Adrenal gland (tissue), 9 donors: ENCODE measurements at regions not wholly inside any gene's neighbourhood (a gene's known extent, or its start where the extent isn't known, plus 50 kb on each side); places are given as distances from the start of the nearest gene placed in this dataset.

Experiments used
- DNase-seq, 7 donors: peaks; one replicate each; pipeline ENCODE4 v3.0.0-alpha.2; 2019 to 2020
- H3K27ac ChIP-seq, 5 donors: fragments of 200-600 bp; sonication (generic) in 4 of 5; 1 replicate in 3 of 5; 2 replicates in 2 of 5; pipeline versions ENCODE4 v1.5.1 to v1.8.0; 2016 to 2020; ENCODE audit warnings: mild to moderate bottlenecking in 1 of 5
- H3K27me3 ChIP-seq: fragments of 200-600 bp; 2 replicates; pipeline ENCODE4 v1.8.0; 2021
- H3K36me3 ChIP-seq, 2 donors: fragments of 200-600 bp; replicated peaks in 1 of 2; 1 replicate in 1 of 2; 2 replicates in 1 of 2; pipeline versions ENCODE4 v1.5.1 to v1.8.0; 2018 to 2022
- H3K4me1 ChIP-seq, 2 donors: fragments of 200-600 bp; replicated peaks in 1 of 2; 1 replicate in 1 of 2; 2 replicates in 1 of 2; pipeline versions ENCODE4 v1.5.1 to v1.8.0; 2018 to 2021
- H3K4me3 ChIP-seq, 4 donors: fragments of 200-600 bp; sonication (generic) in 3 of 4; one replicate each; pipeline ENCODE4 v1.5.1; 2016 to 2018
- H3K9me3 ChIP-seq, 3 donors: fragments of 200-600 bp; sonication (generic) in 1 of 3; replicated peaks in 1 of 3; 1 replicate in 2 of 3; 2 replicates in 1 of 3; pipeline versions ENCODE4 v1.5.1 to v1.8.0; 2016 to 2021
- POLR2A ChIP-seq, 2 donors: fragments of 450-650 bp; IDR thresholded peaks; one replicate each; pipeline ENCODE4 v1.6.1; 2017; ENCODE audit warnings: antibody characterized with exemption in 2 of 2, mild to moderate bottlenecking in 2 of 2, moderate library complexity in 1 of 2
- WGBS, 4 donors: extraction: QIAGEN DNeasy Blood & Tissue Kit in 2 of 4; methylation state at CpG; one replicate each; pipeline versions ENCODE4 v1.1.5 to v1.1.7; 2013 to 2017; 5-methylcytosine and 5-hydroxymethylcytosine counted together
- intact Hi-C, 2 donors: fragments of 100-400 bp; cut with DNase I; formaldehyde crosslinking; loops; one replicate each; pipeline versions ENCODE4 v1.14.1 to v1.15.0; 2022 to 2023
- TF ChIP-seq, protein P1 (sequence below), 6 experiments: fragments of 450-650 bp in 4 of 6; fragments of 200-600 bp in 2 of 6; sonication (generic) in 1 of 6; IDR thresholded peaks; 1 replicate in 5 of 6; 2 replicates in 1 of 6; pipeline versions ENCODE4 v1.5.1 to v1.8.0; 2016 to 2021; ENCODE audit warnings: antibody characterized with exemption in 6 of 6, mild to moderate bottlenecking in 2 of 6, moderate library complexity in 1 of 6
- donor health status: healthy with polysubstance abuse.
- donor health status: Bipolar disorder and iron deficiency.
- donor health status: DM: yes; HTN: yes; CAD: no.
- donor health status: DM: no; HTN: no; CAD: no.
- donor health status: DM: no; HTN: no; CAD: no.

DNA sequence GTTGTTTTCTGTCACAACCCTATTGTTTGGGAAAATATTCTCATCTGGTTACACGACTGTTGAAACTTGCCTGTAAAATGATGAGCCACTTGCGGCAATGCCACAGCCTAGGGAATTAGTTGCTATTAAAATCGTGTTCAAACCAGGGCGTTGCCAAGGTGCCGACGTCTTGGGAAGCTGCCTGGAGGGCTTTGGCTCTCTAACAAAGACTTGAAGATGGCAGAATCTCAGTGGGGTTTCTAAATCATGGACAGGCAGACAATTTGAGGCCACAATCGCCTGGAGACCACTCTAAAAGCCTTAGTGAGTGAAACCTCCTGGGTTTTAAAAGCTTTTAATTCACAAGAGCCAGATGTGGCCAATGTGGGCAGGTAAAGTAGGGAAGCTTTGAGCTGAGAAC, 117.2 kb upstream of the BMAL1 start:
- no peak for DNase-seq
- intact Hi-C loops, result no loop called here
- TF ChIP-seq, protein P1, sequence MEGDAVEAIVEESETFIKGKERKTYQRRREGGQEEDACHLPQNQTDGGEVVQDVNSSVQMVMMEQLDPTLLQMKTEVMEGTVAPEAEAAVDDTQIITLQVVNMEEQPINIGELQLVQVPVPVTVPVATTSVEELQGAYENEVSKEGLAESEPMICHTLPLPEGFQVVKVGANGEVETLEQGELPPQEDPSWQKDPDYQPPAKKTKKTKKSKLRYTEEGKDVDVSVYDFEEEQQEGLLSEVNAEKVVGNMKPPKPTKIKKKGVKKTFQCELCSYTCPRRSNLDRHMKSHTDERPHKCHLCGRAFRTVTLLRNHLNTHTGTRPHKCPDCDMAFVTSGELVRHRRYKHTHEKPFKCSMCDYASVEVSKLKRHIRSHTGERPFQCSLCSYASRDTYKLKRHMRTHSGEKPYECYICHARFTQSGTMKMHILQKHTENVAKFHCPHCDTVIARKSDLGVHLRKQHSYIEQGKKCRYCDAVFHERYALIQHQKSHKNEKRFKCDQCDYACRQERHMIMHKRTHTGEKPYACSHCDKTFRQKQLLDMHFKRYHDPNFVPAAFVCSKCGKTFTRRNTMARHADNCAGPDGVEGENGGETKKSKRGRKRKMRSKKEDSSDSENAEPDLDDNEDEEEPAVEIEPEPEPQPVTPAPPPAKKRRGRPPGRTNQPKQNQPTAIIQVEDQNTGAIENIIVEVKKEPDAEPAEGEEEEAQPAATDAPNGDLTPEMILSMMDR (IDR thresholded peaks at IDR 0.05), result no peak
- no peak for TF ChIP-seq POLR2A (IDR thresholded peaks at IDR 0.05)
- no peaks in the 10 kb centered on the region for H3K9me3 ChIP-seq
- H3K4me3 ChIP-seq, result no peak overlapping the region
- WGBS, 4 donors, result 66 to 68% (median 67%) methylated on average over 7 of the region's 7 CpGs
- no peaks in the 10 kb centered on the region for H3K4me1 ChIP-seq
- H3K36me3 ChIP-seq, result no peaks in the 10 kb centered on the region
- no peaks in the 10 kb centered on the region for H3K27me3 ChIP-seq
- H3K27ac ChIP-seq, result no peak overlapping the region

DNA sequence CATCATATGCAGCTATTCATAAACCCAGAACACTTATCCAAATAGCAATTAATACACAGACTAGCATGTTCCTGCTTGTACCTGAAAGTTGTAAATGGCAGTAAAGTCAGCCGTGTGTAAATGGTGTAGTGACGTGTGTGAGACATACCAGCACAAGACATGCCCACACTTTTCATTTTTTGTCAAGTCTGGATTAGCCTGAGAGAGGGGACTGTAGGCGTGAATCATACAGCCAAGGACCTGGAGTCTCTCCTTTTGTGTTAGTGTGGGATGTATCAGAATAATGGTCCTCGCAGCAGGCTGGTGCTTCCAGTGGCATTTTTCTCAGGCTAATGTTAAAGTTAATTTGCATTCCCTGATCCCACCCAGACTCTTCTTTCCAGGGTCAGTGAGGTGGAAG, 116.8 kb upstream of the BMAL1 start:
- H3K27me3 ChIP-seq, result no peaks in the 10 kb centered on the region
- 58 to 76% (median 62%) methylated on average over 4 of the region's 4 CpGs for WGBS, 4 donors
- no peak overlapping the region for H3K4me3 ChIP-seq
- TF ChIP-seq POLR2A (IDR thresholded peaks at IDR 0.05), result no peak
- TF ChIP-seq, protein P1 (IDR thresholded peaks at IDR 0.05), result no peak
- no peak overlapping the region for H3K27ac ChIP-seq
- DNase-seq, result no peak
- H3K9me3 ChIP-seq, result no peaks in the 10 kb centered on the region
- no peaks in the 10 kb centered on the region for H3K36me3 ChIP-seq
- intact Hi-C loops, result no loop called here
- no peaks in the 10 kb centered on the region for H3K4me1 ChIP-seq

DNA sequence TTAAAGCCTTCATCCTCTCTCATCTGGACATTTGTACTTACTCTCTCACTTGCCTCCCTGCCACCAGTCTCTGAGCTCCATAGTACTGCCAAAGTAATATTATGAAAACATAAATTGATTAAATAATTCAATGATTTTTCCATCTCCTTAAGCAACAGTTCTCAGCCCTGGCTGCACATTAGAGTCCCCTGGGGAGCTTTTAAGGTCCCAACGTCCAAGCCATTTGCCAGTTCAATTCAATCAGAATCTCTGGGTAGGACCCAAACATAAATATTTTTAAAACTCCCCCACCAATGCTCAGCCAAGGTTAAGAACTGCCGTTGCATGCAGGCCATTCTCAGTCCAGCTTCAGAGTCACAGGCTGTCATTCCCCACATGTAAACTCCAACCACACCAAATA, 114.4 kb upstream of the BMAL1 start:
- Histone ChIP-seq H3K4me1 (no peaks in the 10 kb centered on the region), H3K4me3 (no peak overlapping the region), H3K27me3 (no peaks in the 10 kb centered on the region), H3K27ac (no peak overlapping the region), H3K36me3 (no peaks in the 10 kb centered on the region), H3K9me3 (no peaks in the 10 kb centered on the region)
- no peak for DNase-seq
- 42 to 55% (median 46%) methylated on average over 2 of the region's 2 CpGs for WGBS, 4 donors
- intact Hi-C loops, result no loop called here
- no peak for TF ChIP-seq POLR2A (IDR thresholded peaks at IDR 0.05)

DNA sequence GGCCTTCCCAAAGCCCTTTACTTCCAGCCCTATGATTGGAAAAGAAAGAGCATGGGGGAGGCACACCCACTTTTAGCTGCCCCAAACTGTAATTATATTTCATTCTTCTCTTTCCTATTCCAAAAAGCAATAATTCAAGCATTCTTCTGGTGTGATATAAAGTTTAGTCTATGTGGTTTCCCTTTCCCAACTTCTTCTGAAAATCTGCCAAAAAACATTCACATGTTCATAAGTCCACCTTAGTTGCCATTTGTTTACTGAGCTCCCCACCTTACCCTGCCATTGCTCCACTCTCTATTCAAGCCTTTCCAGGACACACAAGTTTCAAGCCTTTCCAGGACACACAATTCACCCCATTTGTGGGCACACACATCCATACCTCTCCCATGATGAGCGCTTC, 111.6 kb upstream of the BMAL1 start:
- H3K27me3 ChIP-seq, result no peaks in the 10 kb centered on the region
- TF ChIP-seq, protein P1 (IDR thresholded peaks at IDR 0.05), result no peak
- no peak for TF ChIP-seq POLR2A (IDR thresholded peaks at IDR 0.05)
- no peaks in the 10 kb centered on the region for H3K9me3 ChIP-seq
- no peak overlapping the region for H3K27ac ChIP-seq
- WGBS, 4 donors, result 83 to 100% (median 98%) methylated on average over 1 of the region's 1 CpG
- no peak overlapping the region for H3K4me3 ChIP-seq
- H3K4me1 ChIP-seq, result no peaks in the 10 kb centered on the region
- intact Hi-C loops, result no loop called here
- no peak for DNase-seq
- no peaks in the 10 kb centered on the region for H3K36me3 ChIP-seq

DNA sequence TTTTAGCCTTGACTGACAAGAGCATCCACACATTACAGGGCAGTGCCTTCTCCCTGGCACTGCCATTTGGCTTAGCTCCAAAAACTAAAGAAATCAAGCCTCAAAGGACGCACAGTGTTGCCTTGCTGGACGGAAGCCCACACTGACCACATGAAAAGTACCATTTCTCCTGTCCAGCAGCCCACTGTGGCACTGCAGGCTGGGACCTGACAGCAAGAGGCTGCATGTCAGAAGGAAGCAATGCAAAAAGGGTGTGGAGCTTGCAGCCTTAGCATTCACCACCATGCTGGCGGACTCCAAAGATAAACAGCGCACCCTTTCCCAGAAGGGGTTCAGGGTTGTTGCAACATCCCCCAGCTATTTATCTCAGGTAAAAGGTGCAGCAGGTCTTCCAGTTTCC, 109.3 kb upstream of the BMAL1 start:
- Histone ChIP-seq H3K27me3 (no peaks in the 10 kb centered on the region), H3K4me3 (no peak overlapping the region), H3K36me3 (no peaks in the 10 kb centered on the region), H3K9me3 (no peaks in the 10 kb centered on the region), H3K4me1 (no peaks in the 10 kb centered on the region), H3K27ac (no peak overlapping the region)
- 62 to 76% (median 71%) methylated on average over 3 to 4 of the region's 4 CpGs for WGBS, 4 donors
- DNase-seq, result no peak
- TF ChIP-seq, protein P1 (IDR thresholded peaks at IDR 0.05), result no peak
- TF ChIP-seq POLR2A (IDR thresholded peaks at IDR 0.05), result no peak
- intact Hi-C loops, result no loop called here
